Astrocyte of the spinal cord (primary cell): ENCODE measurements at regions not wholly inside any gene's neighbourhood (a gene's known extent, or its start where the extent isn't known, plus 50 kb on each side); places are given as distances from the start of the nearest gene placed in this dataset.

Experiments
- DNase-seq: peaks from one replicate; pipeline ENCODE4 v3.0.0; 2011; ENCODE audit warnings: low read depth, low spot score
- H3K4me3 ChIP-seq: 2 replicates; pipeline ENCODE4 v1.5.1; 2011; ENCODE audit warnings: low read depth, mild to moderate bottlenecking, low read length, moderate library complexity
- in situ Hi-C: cut with HindIII; loops from 2 replicates; pipeline ENCODE4 v1.10.0; 2017; ENCODE audit warnings: low sequenced_read_pairs
- TF ChIP-seq, protein P1 (sequence below): IDR thresholded peaks from 2 replicates; pipeline ENCODE4 v1.5.1; 2012; ENCODE audit warnings: low read depth, mild to moderate bottlenecking, low read length, inconsistent platforms

DNA sequence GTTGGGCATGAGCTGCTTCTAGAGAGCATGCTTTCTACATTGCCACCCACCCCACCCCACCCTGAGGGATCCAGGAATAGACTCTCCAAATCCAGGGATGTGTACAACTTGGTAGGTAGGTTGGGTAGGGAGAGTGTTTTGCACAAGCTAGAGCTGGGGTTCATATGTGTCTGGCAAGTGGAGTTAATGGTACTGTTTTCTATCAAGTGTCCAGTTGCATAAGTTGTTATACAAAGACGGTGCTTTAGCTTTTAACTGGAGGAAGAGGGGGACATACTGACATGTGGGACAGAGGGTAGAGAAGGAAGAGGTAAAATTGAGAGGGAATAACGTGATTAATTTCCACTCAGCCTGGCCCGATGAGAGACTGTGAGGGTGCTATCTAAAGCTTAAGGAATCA lies 51.0 kb upstream of the TNC start:
- in situ Hi-C loops: no loop called here
- TF ChIP-seq, protein P1, sequence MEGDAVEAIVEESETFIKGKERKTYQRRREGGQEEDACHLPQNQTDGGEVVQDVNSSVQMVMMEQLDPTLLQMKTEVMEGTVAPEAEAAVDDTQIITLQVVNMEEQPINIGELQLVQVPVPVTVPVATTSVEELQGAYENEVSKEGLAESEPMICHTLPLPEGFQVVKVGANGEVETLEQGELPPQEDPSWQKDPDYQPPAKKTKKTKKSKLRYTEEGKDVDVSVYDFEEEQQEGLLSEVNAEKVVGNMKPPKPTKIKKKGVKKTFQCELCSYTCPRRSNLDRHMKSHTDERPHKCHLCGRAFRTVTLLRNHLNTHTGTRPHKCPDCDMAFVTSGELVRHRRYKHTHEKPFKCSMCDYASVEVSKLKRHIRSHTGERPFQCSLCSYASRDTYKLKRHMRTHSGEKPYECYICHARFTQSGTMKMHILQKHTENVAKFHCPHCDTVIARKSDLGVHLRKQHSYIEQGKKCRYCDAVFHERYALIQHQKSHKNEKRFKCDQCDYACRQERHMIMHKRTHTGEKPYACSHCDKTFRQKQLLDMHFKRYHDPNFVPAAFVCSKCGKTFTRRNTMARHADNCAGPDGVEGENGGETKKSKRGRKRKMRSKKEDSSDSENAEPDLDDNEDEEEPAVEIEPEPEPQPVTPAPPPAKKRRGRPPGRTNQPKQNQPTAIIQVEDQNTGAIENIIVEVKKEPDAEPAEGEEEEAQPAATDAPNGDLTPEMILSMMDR: no peak
- H3K4me3 ChIP-seq: no peak overlapping the region
- no peak for DNase-seq

- in situ Hi-C loops: no loop called here
- no peak overlapping the region for H3K4me3 ChIP-seq
- TF ChIP-seq, protein P1: no peak
- DNase-seq: peak; percentile 64
These were observed 52.6 kb upstream of the TNC start for GRCh38 chr9:115170358-115171073.

DNA sequence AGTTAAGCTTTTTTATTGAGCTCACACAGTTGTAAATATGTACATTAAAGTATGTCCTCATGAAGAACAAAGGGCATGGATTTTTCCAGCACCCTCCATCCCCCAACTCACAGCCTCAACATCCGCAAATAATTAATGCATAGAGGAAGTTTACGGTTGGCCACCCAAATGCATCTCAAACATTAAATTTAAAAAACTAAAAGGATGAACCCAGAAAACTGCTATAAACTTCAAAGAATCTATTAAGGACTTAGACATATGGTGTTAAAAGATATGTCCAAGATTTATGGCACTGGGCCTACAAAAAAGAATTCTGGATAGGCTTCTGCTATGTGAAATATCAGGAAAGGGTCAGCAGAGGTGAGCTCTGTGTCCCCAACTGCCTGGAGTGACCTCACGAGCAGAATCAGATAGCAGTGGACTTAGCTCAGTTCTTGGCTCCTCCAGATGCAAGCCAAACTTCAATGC lies 54.0 kb upstream of the TNC start:
- no peak overlapping the region for H3K4me3 ChIP-seq
- TF ChIP-seq, protein P1: no peak
- in situ Hi-C loops: no loop called here
- no peak for DNase-seq

GRCh38 chr9:115182264-115182663 lies 64.3 kb upstream of the TNC start:
- TF ChIP-seq, protein P1: no peak
- in situ Hi-C loops: no loop called here

DNA sequence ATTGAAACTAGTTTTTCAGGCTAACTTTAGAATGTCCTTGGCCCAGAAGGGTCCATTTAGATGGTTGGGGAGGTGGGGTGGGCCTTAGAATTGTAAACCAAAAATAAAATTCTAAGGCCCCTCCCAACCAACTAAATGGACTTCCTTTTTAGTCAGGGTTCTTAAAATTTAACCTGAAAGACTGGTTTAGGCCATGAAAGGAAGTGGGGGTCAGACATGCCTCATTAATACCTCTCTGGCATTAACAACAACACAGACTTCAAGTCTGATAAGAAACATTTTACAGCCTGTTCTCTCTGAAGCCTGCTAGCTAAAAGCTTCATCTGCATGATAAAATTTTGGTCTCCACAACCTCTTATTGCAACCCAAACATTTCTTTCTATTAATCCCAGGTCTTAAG lies 65.5 kb upstream of the TNC start:
- in situ Hi-C loops: no loop called here
- no peak for DNase-seq
- H3K4me3 ChIP-seq: no peak overlapping the region
- TF ChIP-seq, protein P1: no peak

More at GRCh38 chr9:115182264-115182663, 64.3 kb upstream of the TNC start:
- no peak for DNase-seq
- H3K4me3 ChIP-seq: no peak overlapping the region

DNA sequence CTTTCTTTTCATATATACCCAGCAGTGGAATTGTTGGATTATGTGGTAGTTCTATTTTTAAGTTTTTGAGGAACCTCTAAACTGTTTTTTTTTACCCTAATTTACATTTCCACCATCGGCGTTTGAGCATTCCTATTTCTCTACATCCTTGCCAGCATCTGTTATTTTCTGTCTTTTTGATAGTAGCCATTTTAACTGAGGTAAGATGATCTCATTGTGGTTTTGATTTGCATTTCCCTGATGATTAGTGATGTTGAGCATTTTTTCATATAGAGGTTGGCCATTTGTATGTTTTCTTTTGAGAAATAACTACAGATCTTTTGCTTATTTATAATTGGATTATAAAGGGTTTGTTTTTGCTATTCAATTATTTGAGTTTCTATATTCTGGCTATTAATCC lies 71.7 kb upstream of the TNC start:
- no peak for DNase-seq
- TF ChIP-seq, protein P1: no peak
- in situ Hi-C loops: no loop called here

More for the DNA sequence above, 71.7 kb upstream of the TNC start:
- H3K4me3 ChIP-seq: no peak overlapping the region
